ENCODE measurements at regions not wholly inside any gene's neighbourhood (a gene's known extent, or its start where the extent isn't known, plus 50 kb on each side); places are given as distances from the start of the nearest gene placed in this dataset.

- no peak overlapping the region for H3K27ac ChIP-seq
- TF ChIP-seq ZFX (IDR thresholded peaks at IDR 0.05; ENCODE audit: borderline replicate concordance) (no peak), CTCF (IDR thresholded peaks at IDR 0.05) (no peak)
Observed at GRCh38 chr6:121917263-121917829, 481.9 kb downstream of the GJA1 start.

DNA sequence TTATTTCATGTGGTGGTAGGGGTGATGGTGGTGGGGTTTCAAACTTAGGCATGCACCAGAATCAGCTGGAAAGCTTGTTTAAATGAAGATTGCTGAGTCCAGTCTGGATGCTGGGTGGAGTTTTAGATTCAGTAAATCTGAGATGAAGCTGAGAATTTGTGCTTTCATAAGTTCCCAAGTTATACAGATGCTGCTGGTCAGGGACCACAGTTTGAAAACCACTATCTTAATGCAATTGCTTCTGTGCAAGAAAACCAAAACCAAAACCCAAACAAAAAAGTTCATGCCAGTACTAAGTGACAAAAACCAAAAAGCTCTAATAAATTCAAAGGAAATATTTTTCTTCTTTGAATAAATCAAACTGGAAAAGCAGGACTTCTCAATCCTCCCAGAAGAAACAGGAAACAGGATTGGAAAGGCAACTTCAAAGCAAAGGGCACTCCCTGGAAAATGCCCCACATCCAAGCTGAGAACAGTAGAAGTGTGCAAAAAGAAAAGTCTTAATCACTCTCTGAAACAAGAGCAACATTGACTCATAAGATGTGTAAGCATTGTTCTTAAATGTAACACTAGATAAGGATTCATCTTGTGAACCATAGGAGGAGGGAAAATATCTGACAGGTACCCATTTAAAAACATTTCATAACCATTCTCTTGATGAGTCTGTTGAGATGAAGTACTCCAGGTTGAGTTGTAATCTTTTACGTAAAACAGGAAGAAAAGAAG is 481.5 kb upstream of the HSF2 start:
- H3K27ac ChIP-seq, result no peak overlapping the region
- TF ChIP-seq ZFX (IDR thresholded peaks at IDR 0.05; ENCODE audit: borderline replicate concordance) (no peak), CTCF (IDR thresholded peaks at IDR 0.05) (no peak)

GRCh38 chr6:121920616-121921015 is 478.8 kb upstream of the HSF2 start:
- no peak for TF ChIP-seq CTCF (IDR thresholded peaks at IDR 0.05)
- no peak for TF ChIP-seq ZFX (IDR thresholded peaks at IDR 0.05; ENCODE audit: borderline replicate concordance)
- no peak overlapping the region for H3K27ac ChIP-seq

GRCh38 chr6:121925024-121925423 is 474.4 kb upstream of the HSF2 start:
- H3K27ac ChIP-seq, result no peak overlapping the region

GRCh38 chr6:121925534-121926255 is 473.8 kb upstream of the HSF2 start:
- no peak overlapping the region for H3K27ac ChIP-seq
- TF ChIP-seq ZFX (IDR thresholded peaks at IDR 0.05; ENCODE audit: borderline replicate concordance) (no peak), CTCF (IDR thresholded peaks at IDR 0.05) (no peak)

More at GRCh38 chr6:121925024-121925423, 474.4 kb upstream of the HSF2 start:
- no peak for TF ChIP-seq ZFX (IDR thresholded peaks at IDR 0.05; ENCODE audit: borderline replicate concordance)

- no peak for TF ChIP-seq ZFX (IDR thresholded peaks at IDR 0.05; ENCODE audit: borderline replicate concordance)
- no peak overlapping the region for H3K27ac ChIP-seq
Observed at GRCh38 chr6:121929301-121929700, 470.2 kb upstream of the HSF2 start.

- TF ChIP-seq ZFX (IDR thresholded peaks at IDR 0.05; ENCODE audit: borderline replicate concordance) (no peak), CTCF (IDR thresholded peaks at IDR 0.05) (no peak)
- no peak overlapping the region for H3K27ac ChIP-seq
Observed at GRCh38 chr6:121932076-121932991, 467.1 kb upstream of the HSF2 start.
